ENCODE measurements at regions not wholly inside any gene's neighbourhood (a gene's known extent, or its start where the extent isn't known, plus 50 kb on each side); places are given as distances from the start of the nearest gene placed in this dataset.

GRCh38 chr12:107351109-107351508 is 257.8 kb upstream of the CRY1 start (continued):
- TF ChIP-seq CTCF (conservative IDR thresholded peaks at IDR 0.05; ENCODE audit: low read depth in 2 of 2) (no peak), ZNF114 (CRISPR knock-in tag; IDR thresholded peaks at IDR 0.05) (no peak), CREB1 (CRISPR knock-in tag; IDR thresholded peaks at IDR 0.05; ENCODE audit: low read depth) (no peak), NANOG (IDR thresholded peaks at IDR 0.05; ENCODE audit: borderline replicate concordance) (no peak)
- TF ChIP-seq, protein P1, sequence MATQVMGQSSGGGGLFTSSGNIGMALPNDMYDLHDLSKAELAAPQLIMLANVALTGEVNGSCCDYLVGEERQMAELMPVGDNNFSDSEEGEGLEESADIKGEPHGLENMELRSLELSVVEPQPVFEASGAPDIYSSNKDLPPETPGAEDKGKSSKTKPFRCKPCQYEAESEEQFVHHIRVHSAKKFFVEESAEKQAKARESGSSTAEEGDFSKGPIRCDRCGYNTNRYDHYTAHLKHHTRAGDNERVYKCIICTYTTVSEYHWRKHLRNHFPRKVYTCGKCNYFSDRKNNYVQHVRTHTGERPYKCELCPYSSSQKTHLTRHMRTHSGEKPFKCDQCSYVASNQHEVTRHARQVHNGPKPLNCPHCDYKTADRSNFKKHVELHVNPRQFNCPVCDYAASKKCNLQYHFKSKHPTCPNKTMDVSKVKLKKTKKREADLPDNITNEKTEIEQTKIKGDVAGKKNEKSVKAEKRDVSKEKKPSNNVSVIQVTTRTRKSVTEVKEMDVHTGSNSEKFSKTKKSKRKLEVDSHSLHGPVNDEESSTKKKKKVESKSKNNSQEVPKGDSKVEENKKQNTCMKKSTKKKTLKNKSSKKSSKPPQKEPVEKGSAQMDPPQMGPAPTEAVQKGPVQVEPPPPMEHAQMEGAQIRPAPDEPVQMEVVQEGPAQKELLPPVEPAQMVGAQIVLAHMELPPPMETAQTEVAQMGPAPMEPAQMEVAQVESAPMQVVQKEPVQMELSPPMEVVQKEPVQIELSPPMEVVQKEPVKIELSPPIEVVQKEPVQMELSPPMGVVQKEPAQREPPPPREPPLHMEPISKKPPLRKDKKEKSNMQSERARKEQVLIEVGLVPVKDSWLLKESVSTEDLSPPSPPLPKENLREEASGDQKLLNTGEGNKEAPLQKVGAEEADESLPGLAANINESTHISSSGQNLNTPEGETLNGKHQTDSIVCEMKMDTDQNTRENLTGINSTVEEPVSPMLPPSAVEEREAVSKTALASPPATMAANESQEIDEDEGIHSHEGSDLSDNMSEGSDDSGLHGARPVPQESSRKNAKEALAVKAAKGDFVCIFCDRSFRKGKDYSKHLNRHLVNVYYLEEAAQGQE (IDR thresholded peaks at IDR 0.05; ENCODE audit: unreplicated experiment), result no peak

- H3K4me3 Mint-ChIP-seq, result no peak overlapping the region
- no peak for ATAC-seq
- Histone ChIP-seq H3K4me1 (ENCODE audit: insufficient read depth) (no peaks in the 10 kb centered on the region), H3K27me3 (ENCODE audit: insufficient read depth) (no peaks in the 10 kb centered on the region), H3K36me3 (ENCODE audit: insufficient read depth) (no peaks in the 10 kb centered on the region; the same call in 1 of the 2 replicates), H3K79me2 (replicated peaks; ENCODE audit: insufficient read depth) (no peaks in the 10 kb centered on the region), H3K27ac (ENCODE audit: low read depth) (no peak overlapping the region), H4K20me1 (replicated peaks; ENCODE audit: insufficient read depth) (no peaks in the 10 kb centered on the region), H3F3A (replicated peaks; ENCODE audit: low read depth) (no peaks in the 10 kb centered on the region), H3K9me2 (ENCODE audit: insufficient read depth) (no peaks in the 10 kb centered on the region), H2AFZ (no peak overlapping the region), H3K4me2 (no peak overlapping the region), H3K4me3 (no peak overlapping the region)
- TF ChIP-seq, protein P2, sequence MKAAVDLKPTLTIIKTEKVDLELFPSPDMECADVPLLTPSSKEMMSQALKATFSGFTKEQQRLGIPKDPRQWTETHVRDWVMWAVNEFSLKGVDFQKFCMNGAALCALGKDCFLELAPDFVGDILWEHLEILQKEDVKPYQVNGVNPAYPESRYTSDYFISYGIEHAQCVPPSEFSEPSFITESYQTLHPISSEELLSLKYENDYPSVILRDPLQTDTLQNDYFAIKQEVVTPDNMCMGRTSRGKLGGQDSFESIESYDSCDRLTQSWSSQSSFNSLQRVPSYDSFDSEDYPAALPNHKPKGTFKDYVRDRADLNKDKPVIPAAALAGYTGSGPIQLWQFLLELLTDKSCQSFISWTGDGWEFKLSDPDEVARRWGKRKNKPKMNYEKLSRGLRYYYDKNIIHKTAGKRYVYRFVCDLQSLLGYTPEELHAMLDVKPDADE (IDR thresholded peaks at IDR 0.05), result no peak
- TF ChIP-seq, protein P3, sequence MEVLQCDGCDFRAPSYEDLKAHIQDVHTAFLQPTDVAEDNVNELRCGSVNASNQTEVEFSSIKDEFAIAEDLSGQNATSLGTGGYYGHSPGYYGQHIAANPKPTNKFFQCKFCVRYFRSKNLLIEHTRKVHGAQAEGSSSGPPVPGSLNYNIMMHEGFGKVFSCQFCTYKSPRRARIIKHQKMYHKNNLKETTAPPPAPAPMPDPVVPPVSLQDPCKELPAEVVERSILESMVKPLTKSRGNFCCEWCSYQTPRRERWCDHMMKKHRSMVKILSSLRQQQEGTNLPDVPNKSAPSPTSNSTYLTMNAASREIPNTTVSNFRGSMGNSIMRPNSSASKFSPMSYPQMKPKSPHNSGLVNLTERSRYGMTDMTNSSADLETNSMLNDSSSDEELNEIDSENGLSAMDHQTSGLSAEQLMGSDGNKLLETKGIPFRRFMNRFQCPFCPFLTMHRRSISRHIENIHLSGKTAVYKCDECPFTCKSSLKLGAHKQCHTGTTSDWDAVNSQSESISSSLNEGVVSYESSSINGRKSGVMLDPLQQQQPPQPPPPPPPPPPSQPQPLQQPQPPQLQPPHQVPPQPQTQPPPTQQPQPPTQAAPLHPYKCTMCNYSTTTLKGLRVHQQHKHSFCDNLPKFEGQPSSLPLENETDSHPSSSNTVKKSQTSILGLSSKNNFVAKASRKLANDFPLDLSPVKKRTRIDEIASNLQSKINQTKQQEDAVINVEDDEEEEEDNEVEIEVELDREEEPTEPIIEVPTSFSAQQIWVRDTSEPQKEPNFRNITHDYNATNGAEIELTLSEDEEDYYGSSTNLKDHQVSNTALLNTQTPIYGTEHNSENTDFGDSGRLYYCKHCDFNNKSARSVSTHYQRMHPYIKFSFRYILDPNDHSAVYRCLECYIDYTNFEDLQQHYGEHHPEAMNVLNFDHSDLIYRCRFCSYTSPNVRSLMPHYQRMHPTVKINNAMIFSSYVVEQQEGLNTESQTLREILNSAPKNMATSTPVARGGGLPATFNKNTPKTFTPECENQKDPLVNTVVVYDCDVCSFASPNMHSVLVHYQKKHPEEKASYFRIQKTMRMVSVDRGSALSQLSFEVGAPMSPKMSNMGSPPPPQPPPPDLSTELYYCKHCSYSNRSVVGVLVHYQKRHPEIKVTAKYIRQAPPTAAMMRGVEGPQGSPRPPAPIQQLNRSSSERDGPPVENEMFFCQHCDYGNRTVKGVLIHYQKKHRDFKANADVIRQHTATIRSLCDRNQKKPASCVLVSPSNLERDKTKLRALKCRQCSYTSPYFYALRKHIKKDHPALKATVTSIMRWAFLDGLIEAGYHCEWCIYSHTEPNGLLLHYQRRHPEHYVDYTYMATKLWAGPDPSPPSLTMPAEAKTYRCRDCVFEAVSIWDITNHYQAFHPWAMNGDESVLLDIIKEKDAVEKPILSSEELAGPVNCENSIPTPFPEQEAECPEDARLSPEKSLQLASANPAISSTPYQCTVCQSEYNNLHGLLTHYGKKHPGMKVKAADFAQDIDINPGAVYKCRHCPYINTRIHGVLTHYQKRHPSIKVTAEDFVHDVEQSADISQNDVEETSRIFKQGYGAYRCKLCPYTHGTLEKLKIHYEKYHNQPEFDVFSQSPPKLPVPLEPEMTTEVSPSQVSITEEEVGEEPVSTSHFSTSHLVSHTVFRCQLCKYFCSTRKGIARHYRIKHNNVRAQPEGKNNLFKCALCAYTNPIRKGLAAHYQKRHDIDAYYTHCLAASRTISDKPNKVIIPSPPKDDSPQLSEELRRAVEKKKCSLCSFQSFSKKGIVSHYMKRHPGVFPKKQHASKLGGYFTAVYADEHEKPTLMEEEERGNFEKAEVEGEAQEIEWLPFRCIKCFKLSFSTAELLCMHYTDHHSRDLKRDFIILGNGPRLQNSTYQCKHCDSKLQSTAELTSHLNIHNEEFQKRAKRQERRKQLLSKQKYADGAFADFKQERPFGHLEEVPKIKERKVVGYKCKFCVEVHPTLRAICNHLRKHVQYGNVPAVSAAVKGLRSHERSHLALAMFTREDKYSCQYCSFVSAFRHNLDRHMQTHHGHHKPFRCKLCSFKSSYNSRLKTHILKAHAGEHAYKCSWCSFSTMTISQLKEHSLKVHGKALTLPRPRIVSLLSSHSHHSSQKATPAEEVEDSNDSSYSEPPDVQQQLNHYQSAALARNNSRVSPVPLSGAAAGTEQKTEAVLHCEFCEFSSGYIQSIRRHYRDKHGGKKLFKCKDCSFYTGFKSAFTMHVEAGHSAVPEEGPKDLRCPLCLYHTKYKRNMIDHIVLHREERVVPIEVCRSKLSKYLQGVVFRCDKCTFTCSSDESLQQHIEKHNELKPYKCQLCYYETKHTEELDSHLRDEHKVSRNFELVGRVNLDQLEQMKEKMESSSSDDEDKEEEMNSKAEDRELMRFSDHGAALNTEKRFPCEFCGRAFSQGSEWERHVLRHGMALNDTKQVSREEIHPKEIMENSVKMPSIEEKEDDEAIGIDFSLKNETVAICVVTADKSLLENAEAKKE (CRISPR knock-in tag; IDR thresholded peaks at IDR 0.05), result no peak
- TF ChIP-seq POLR2AphosphoS5 (IDR thresholded peaks at IDR 0.05; ENCODE audit: low read depth), result no peak
- no peaks in the 10 kb centered on the region; the same call in 2 of the 3 replicates for H3K4me1 Mint-ChIP-seq
- DNase-seq (ENCODE audit: low spot score), result no peak
- H3K9me3 Mint-ChIP-seq, result peaks cover 19% of the 10 kb centered on the region
- H3K27me3 Mint-ChIP-seq (ENCODE audit: insufficient read depth, low read depth, poor library complexity), result peaks cover 2% of the 10 kb centered on the region
- no peak overlapping the region for H3K27ac Mint-ChIP-seq
- peaks cover 11% of the 10 kb centered on the region; the same call in 2 of the 3 replicates for H3K36me3 Mint-ChIP-seq (ENCODE audit: low read depth)
These were observed 258.4 kb upstream of the CRY1 start for GRCh38 chr12:107351713-107352112.

Measured in GM23338 (cell line).